Gastrocnemius medialis (tissue), 4 donors: ENCODE measurements at regions not wholly inside any gene's neighbourhood (a gene's known extent, or its start where the extent isn't known, plus 50 kb on each side); places are given as distances from the start of the nearest gene placed in this dataset.

Source experiments
- CTCF ChIP-seq, 5 experiments: fragments of 450-650 bp in 3 of 5; fragments of 200-600 bp in 2 of 5; sonication (generic) in 2 of 5; IDR thresholded peaks in 4 of 5; conservative IDR thresholded peaks in 1 of 5; 1 replicate in 4 of 5; 2 replicates in 1 of 5; pipeline ENCODE4 v1.5.1; 2016 to 2019; ENCODE audit warnings: antibody characterized with exemption in 5 of 5, mild to moderate bottlenecking in 3 of 5, moderate library complexity in 3 of 5
- POLR2A ChIP-seq, 2 donors: fragments of 450-650 bp; IDR thresholded peaks; one replicate each; pipeline ENCODE4 v1.6.1; 2017; ENCODE audit warnings: antibody characterized with exemption in 2 of 2, mild to moderate bottlenecking in 2 of 2, moderate library complexity in 2 of 2

DNA sequence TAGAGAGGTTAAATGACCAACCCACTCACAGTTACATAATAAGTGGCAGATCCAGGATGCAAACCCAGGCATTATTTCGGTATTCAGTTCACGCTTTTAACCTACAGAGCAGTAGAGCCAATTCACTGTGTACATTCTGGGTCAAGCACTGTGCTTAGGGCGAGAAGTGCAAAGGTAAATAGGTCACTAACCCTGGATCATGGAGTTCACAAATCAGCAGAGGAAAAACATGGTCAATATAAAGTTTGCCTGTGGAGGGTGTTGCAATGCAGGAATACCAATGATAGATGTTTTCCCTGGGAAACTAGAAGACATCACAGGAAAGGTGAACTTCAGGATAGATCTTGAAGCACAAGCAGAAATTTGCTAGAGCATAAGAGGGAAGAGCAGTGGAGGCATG lies 253.4 kb upstream of the NFIA start:
- TF ChIP-seq CTCF (IDR thresholded peaks at IDR 0.05 in 4 of 5, conservative IDR thresholded peaks at IDR 0.05 in 1 of 5) (no peak), POLR2A (IDR thresholded peaks at IDR 0.05) (no peak)
